ENCODE measurements at regions not wholly inside any gene's neighbourhood (a gene's known extent, or its start where the extent isn't known, plus 50 kb on each side); places are given as distances from the start of the nearest gene placed in this dataset.
"Not testable (repeated sequence)": the region's sequence is repeated elsewhere in the genome, so short reads cannot be mapped to it uniquely, and the experiment has no call there.

DNA sequence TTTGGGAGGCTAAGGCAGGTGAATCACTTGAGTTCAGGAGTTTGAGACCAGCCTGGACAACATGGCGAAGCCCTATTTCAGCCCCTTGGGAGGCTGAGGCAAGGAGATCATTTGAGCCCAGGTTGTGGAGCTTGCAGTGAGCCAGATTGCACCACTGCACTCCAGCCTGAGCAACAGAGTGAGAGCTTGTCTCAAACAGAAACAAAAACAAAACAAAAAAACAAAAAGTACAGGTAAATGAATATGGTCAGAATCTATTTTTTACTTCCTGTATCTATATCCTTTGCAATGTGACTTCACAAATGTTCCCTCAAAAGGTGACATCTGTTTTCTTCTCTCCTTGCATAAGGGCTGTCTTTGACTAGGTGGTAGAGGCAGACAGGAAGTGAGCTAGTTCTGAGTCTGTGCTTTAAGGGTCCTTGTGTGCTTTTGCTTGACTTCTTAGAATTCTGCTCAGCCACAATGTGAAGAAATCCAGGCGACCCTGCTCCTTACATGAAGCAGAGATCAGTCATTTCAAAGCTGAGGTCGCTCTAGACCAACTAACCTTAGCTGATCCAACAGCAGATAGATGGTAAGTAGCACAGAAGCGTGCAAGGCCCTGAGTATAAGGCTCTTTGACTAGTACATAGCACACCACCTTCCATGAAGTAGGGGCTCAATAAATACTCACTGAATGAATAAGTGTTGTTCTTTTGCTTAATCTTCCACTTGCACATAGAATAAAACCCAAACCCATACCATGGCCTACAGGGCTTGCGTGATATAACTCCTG is 423.2 kb upstream of the PCDH15 start:
- DNase-seq, result no peak

DNA sequence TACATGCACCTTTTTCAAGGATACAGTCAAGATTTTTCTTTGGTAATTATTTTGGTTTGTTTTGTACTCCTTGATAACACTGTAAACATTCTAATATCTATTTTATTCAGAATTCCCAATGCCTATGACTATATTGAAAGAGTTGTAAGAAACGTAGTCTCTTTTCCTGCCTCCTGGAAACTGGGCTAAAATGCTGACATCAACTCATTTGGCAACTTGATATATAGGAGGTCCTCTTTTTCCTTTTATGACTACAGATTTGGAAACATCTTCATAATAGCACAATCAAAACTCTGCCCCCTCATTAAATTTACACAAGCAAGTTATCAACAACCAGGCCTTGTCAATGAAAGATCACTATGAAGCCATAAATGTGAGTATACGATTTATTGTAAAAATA is 422.3 kb upstream of the PCDH15 start:
- no peak for DNase-seq

DNA sequence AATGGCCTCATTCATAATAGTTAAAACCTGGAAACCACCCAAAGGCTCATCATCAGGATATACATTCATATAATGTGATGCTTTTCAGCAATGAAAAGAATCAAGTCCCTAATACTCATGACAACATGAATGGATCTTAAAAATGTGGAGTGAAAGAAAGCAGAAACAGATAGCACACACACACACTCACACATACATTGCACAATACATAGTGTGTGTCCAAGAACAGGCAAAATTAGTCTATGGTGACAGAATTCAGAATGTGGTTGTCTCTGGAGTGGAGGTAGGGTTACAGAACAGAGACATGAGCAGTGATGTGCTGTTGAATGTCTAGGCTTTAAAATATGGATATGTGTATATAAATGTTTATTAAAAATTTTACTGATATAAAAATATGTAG is 419.9 kb upstream of the PCDH15 start:
- no peak for DNase-seq

DNA sequence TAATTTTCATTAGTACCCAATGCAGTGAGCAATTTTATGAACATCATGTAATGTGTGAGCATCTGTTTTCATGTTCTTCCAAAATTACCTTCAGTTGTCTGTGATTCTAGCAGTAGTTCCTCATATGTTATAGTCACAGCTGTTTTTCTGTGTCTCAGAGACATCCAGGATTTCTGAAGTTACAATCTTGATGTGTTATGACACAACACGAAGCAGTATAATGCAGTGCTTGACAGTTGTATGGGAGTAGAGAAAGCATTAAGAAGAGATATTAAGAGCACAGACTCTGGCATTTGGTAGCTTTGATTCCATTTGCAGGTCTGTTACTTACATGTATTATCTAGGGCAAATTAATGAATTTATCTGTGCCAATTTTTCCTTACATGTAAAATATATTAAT is 414.7 kb upstream of the PCDH15 start:
- no peak for DNase-seq

DNA sequence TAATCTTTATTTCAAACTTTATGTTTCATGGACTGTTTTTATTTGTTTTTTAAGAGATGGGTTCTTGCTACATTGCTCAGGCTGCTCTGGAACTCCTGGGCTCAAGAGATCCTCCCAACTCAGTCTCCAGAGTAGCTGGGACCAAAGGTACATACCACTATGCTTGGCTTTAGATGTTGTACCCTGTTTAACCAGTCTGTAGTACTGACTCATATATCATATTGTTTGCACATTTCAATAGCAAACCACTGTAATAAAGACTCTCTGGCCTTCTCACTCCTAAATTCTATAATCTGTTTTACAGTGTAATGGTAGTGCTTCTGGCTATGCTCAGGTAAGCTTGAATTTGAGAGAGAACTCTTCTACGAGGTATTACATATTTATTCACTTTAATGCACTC is 413.6 kb upstream of the PCDH15 start:
- DNase-seq, result no peak

DNA sequence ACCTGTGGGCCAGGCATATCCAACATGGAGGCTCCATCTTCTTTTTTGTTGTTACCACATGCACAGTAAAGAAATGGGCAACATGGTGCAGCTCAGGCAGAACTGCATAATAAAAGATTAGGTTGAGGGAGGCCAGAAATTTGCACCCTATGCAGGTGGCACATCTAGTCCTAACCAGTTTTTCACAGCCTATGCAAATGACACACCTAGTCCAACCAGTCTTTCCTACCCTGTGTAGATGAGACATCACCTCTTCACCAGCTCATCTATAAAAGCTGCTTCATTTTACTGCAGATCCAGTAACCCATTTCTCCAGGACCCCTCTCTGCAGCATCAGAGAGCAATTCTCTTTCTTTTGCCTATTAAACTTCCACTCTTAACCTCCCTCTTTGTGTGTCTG is 411.0 kb upstream of the PCDH15 start:
- no peak for DNase-seq

DNA sequence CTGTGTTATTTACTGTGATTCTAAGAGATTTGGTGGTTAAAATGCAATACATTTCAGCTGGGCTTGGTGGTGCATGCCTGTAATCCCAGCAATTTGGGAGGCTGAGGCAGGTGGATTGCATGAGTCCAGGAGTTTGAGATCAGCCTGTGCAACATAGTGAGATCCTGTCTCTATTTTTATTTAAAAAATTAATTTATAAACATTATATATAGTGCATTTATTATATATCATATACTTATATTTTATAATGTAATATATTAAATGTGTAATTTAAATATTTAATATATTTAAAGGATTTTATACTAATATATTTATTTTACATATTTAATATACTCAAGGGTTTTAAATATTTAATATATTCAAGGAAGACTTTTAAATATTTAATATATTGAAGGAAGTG is 402.8 kb upstream of the PCDH15 start:
- DNase-seq, result no peak

DNA sequence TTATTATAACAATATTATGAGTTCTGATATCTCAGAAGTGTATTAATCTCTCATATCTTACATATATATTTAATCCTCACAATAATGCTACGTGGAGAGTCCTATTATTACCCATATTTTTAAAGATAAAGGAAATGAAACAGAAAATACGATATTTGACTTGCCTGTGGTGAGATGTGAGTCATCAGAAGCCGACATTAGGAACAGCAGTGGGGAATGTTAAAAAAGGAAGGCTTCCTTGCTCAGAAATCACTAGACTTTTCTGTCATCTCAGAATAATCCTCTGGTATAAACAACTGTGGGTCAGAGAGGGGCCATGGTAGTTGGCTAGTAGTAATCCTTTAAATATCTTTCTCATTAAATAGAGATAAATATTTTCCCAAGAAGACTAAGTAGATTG is 402.3 kb upstream of the PCDH15 start:
- DNase-seq, result peak; percentile 1

DNA sequence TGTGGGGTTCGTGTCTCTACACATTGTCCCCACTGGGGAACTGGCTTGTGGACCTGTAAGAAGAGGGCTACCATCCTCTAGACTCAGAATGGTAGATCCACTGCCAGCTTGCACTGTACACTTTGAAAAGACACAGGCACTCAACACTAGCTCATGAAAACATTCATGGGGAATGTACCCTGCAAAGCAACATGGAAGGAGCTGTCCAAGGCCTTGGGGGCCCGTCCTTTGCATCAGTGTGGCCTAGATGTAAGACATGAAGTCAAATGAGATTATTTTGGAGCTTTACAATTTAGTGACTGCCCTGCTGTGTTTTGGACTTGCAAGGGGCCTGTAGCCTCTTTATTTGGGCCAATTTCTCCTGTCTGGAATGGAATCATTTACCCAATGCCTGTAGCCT is 399.0 kb upstream of the PCDH15 start:
- no peak for DNase-seq

DNA sequence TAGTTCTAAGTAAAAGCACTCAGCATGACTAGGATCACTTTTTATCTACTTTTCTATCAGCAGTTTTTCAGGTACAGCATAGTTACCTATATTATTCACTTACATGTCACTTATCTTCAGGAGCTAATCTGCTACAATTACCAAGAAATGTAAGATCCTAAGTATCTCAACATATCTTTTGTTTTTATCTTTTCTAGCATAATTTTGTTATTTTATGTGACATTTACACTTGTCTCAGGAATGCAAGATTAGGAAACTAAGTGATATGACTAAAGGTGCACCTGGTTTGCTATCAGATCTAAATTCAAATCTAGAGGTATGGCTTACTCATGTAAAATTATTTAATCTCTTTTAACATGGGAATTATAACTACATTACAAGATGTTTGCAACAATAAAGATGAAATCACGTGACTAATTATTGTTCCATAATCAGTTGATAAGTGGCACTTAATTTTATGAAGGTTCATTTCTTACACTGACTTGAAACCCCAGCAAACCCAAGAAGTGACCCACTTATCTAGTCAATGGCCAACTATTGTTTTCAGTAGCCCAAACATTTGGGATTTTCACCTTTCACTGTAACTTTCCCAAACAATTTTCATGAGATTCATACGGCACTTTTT is 390.3 kb upstream of the PCDH15 start:
- no peak for DNase-seq

DNA sequence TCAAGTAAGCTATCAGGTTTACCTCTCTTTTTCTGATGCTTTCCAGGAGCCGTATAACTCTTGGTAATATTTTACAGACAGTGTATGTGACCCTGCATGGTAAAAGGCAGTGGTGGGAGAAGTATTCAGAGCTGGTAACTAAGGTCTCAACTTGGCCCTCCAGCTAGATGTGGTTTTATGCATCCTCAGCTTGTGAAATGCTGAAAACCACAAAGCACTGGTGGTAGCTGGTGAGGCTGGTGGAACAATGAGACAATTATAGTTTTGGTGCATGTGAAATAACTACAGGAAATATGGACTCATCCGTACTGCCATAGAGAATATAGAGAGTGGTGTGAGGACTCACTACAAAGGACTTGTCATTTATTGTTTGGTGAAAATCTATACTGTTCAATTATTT is 383.0 kb upstream of the PCDH15 start:
- no peak for DNase-seq

DNA sequence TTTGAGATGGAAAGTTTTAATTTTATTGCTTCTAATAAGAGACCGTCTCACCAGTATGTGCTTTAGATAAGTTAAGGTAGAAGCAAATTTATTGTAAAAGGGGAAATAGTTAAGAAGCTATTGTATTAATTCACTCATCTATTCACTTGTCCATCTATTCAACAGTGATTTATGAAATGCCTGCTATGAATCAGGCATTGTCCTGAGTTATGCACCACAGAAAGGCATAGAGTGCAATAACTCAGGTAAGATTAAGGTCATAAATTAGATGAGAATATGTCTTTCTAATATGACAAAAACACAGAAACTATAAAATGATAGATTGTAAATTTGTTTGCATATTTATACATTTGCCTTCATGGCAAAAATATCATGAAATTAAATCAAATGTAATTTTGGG is 379.3 kb upstream of the PCDH15 start:
- DNase-seq, result no peak

DNA sequence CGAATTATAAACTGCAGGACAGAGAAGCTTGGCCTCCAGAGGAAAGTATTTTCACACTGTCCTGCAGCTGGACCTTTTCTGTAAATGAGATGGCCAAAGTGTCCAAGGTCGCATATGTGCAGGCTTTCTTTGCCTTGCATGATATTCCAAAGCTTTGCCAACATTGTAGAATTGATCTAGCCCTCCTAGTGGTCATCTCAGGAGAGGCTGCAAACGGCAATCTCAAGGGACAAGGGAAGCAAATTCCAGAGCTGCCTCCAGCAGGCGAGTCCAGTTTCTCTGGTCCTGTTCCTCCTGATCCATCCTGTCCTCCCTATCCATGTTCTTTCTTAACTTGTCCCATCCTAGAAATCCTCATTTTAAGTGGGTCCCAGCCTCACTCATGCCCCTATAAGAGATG is 373.4 kb upstream of the PCDH15 start:
- no peak for DNase-seq

DNA sequence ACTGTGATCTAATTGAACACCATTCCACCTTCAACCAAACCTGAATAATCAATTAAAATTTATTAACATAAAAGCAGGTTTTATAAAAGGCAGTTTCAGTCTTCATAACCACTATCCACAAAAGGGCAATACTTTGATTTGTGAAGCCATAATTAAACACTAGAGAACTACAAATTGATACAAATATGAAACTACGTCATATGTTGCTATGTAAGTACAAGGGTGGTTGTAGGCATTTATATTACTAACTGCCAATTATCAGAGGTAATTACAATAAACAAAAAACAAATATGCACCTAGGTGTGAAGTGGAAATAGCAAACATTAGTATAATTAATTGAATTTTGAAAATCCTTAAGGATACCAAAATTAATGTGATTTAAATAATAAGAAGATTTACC is 368.5 kb upstream of the PCDH15 start:
- no peak for DNase-seq

DNA sequence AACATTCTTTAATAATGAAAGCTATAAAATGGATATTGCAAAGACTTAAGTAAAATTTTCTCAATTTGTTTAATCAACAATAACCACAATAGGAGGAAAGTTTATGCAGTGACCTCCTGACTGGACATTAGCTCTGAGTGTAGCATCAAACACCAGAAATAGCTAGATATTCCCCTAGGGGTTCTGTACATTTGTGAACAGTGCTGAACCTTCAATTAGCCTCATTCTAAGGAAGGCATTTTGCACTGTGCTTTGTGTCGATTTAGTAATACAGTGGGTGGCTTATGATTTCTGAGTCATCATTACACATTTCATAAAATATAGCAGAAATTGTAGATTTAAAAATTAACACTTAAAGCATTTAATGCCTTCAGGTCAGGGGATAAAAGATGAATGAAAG is 367.3 kb upstream of the PCDH15 start:
- no peak for DNase-seq

DNA sequence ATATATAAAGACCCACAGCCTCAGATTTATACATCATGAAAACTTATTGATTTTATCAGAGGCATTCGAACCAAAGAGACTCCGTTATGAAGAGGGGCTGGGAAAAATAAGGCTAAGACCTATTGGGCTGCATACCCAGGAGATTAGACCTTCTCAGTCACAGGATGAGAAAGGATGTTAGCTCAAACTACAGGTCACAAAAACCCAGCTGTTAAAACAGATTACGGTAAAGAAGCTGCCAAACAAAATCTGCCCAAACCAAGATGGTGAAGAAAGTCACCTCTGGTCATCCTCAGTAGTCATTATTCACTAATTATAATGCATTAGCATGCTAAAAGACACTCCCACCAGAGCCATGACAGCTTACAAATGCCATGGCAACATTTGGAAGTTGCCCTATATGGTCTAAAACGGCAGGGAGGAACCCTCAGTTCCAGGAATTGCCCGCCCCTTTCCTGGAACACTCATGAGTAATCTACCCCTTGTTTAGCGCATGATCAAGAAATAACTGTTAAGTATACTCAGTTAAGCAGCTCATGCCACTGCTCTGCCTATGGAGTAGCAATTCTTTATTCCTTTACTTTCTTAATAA is 362.5 kb upstream of the PCDH15 start:
- no peak for DNase-seq

DNA sequence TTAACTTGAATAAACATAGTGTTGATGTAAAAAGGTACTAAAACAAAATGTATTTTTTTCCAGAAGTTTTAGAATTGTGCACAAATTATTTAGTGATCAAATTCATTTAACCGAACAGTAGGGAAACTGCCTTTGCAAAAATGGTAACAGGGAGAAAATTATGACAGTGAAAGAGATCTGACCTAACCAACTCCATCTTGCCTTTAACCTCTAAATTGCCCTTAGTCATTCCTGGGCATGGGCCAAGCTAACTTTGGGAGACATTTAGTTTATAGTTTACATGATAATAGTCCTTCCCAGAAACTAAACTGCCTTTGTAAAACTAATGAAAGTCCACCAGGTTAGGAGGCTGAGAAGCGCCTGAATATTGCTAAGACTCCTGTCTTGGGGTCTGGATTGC is 361.3 kb upstream of the PCDH15 start:
- not testable (repeated sequence) for DNase-seq

DNA sequence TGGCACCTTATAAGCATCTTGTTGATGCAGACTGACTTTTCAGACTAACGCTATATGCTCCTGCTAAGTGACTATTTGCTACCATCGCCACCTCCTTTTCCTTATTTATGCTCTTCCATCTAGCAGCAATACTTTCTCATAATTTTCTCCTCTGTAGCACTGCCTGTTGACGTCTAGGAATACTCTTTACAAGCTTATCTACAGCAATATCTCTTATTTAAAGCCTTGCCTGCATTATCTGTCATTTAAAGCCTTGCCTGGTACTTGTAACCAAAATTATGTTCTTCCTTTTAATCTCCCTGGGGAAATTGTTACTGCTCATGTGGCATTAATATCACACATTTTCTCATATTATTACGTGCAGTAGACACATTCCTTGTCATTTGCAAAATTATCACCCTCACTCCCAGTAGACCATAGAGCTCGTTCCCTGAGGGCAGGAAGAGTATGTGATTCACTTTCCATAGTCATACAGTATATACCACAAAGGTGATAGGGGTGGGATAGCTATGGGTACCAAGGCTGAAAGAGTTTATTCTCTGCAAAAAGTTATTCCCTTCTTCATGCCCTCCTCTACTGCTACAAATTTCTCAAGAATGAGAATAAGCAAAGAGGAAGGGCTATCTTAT is 359.7 kb upstream of the PCDH15 start:
- no peak for DNase-seq

DNA sequence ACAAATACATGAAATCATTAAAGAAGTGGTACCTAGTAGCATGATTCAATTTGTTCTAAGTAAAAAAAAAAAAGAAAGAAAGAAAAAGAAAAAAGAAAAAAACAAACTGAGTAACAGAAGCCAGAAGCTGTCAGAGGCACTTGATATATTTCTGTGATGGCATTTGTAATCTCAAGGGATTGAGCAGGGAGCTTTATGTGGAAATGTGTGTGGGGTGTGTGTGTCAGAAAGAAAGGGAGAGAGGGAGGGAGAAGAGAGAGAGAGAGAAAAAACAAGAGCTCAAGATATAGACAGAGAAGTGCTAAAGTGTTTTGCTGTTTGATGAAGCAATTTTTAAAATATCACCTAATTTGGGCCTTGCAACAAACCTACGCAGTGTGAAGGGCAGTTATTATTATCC is 357.6 kb upstream of the PCDH15 start:
- DNase-seq, result no peak

DNA sequence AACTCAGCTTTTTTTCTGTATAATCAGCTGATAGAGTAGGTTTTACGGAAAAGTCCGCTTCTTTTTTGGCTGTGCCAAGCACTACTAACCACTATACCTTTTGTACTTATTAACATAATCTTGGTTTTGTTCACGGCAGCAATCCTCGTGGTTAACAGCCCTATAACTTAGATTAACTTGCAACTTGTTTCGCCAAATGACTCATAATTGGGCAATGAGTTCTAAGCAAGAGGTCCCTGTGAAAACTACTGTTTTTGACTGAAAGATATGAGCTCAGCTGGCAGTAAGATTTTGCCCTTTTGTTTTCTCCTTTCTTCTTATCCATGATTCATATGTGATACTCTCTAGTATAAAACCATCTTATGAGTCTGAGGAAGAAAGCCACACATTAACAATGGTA is 345.0 kb upstream of the PCDH15 start:
- DNase-seq, result peak; percentile 50

DNA sequence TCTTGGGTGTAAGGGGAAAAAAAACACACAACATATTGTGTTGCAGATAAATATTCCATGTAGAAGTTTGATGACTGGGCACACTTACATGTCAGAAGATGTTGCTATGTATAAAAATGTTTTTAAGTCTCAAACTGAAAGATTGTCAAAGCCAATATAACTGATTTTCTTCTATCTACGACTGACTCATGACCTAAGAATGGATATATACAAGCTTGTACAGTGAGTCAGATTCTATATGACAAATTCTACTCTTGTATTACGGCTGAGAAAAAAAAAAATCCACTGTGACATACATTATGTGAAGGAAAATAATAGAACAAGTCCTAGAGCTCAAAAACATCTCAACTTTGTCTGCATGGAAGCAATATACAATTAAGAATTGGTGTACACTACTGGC is 343.0 kb upstream of the PCDH15 start:
- peak; percentile 55 for DNase-seq

DNA sequence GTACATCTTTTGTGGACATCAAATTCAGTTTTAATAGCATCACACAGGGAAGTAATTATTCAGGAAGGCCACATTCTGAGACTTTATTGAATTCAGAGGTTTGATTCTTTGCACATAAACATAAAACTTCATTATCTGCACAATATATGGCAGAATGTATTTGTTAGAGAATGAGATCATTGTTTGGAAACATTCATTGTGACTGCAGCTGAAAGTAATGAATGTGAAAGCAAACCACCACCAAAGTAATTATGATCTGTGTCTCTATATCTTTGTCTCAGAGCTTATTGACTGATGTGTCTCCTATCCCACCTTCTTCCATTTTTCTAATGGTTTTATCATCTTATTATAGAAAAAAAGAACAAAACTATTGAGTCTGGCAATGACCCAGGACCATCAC is 340.9 kb upstream of the PCDH15 start:
- no peak for DNase-seq

DNA sequence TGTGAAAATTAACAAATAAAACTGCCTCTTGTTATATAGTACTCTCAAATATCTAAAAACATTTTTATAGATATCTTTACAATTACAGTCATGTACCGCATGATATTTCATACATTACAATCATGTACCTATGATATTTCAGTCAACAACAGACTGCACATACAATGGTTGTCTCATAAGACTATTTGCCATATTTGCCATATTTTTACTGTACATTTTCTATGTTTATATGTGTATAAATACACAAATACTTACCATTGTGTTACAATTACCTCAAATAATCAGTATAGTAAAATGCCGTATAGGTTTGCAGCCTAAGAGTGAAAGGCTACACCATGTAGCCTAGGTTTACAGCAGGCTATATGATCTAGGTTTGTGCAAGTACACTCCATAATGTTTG is 336.0 kb upstream of the PCDH15 start:
- no peak for DNase-seq

DNA sequence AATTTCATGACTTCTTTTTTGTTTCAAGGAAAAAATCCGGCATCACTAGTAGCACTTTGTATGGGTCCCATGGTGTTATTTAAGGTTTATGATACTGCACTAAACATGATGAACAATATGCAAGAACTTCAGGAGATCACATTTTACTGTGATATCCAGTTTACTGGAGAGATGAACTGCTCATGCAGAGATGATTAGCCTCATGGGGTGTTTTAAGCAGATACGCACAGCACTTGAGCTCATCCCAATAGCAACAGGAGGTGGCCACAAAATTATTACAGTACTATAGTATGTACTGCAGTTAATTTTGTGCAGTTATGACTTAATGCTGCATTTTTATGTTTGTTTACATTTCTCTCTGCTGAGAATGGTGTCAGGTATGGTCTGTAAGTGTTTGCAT is 303.7 kb upstream of the PCDH15 start:
- DNase-seq, result no peak
